B cell (primary cell): ENCODE measurements at regions not wholly inside any gene's neighbourhood (a gene's known extent, or its start where the extent isn't known, plus 50 kb on each side); places are given as distances from the start of the nearest gene placed in this dataset.

Experiments
- CTCF ChIP-seq: fragments of 200-600 bp; IDR thresholded peaks from one replicate; pipeline ENCODE4 v1.8.0; 2022; ENCODE audit warnings: antibody characterized with exemption, mild to moderate bottlenecking
- EZH2 ChIP-seq: IDR thresholded peaks from 2 replicates; pipeline ENCODE4 v1.6.1; 2012; ENCODE audit warnings: borderline replicate concordance, low read depth, mild to moderate bottlenecking, moderate library complexity, low read length; ENCODE audit not compliant: insufficient read depth, poor library complexity, severe bottlenecking

GRCh38 chr1:143611159-143611558 lies 360.6 kb downstream of the FAM72C start:
- TF ChIP-seq CTCF: no peak
- no peak for TF ChIP-seq EZH2
